ENCODE measurements at regions not wholly inside any gene's neighbourhood (a gene's known extent, or its start where the extent isn't known, plus 50 kb on each side); places are given as distances from the start of the nearest gene placed in this dataset.

- DNase-seq = no peak
These were observed 151.3 kb upstream of the IRX2 start for GRCh38 chr5:2902742-2903297.

GRCh38 chr5:2902186-2902585 lies 150.7 kb upstream of the IRX2 start:
- no peak for DNase-seq

GRCh38 chr5:2901511-2901910 lies 150.0 kb upstream of the IRX2 start:
- no peak for DNase-seq

GRCh38 chr5:2901096-2901495 lies 149.6 kb upstream of the IRX2 start:
- DNase-seq = no peak

- DNase-seq = no peak
These were observed 148.9 kb upstream of the IRX2 start for GRCh38 chr5:2900360-2900759.

GRCh38 chr5:2899311-2899710 lies 147.8 kb upstream of the IRX2 start:
- DNase-seq = no peak

GRCh38 chr5:2898661-2899060 lies 147.2 kb upstream of the IRX2 start:
- DNase-seq = no peak

GRCh38 chr5:2897276-2897961 lies 145.9 kb upstream of the IRX2 start:
- DNase-seq = no peak

GRCh38 chr5:2896371-2897275 lies 145.1 kb upstream of the IRX2 start:
- DNase-seq = no peak

- DNase-seq = no peak
These were observed 144.4 kb upstream of the IRX2 start for GRCh38 chr5:2895876-2896275.

- no peak for DNase-seq
These were observed 143.7 kb upstream of the IRX2 start for GRCh38 chr5:2895196-2895595.

GRCh38 chr5:2894736-2895135 lies 143.3 kb upstream of the IRX2 start:
- DNase-seq = no peak

GRCh38 chr5:2894316-2894715 lies 142.8 kb upstream of the IRX2 start:
- no peak for DNase-seq

GRCh38 chr5:2892466-2893000 lies 141.1 kb upstream of the IRX2 start:
- DNase-seq = no peak

- DNase-seq = no peak
These were observed 140.3 kb upstream of the IRX2 start for GRCh38 chr5:2891781-2892180.

GRCh38 chr5:2890011-2890410 lies 138.5 kb upstream of the IRX2 start:
- peak in 1 of 3 experiments; percentile 12 for DNase-seq

GRCh38 chr5:2888520-2889060 lies 137.1 kb upstream of the IRX2 start:
- no peak for DNase-seq

- no peak for DNase-seq
These were observed 136.2 kb upstream of the IRX2 start for GRCh38 chr5:2887481-2888348.

GRCh38 chr5:2886531-2886930 lies 135.1 kb upstream of the IRX2 start:
- DNase-seq = no peak

- no peak for DNase-seq
These were observed 132.3 kb upstream of the IRX2 start for GRCh38 chr5:2883771-2884170.

GRCh38 chr5:2879701-2880100 lies 128.2 kb upstream of the IRX2 start:
- DNase-seq = peak in 1 of 3 experiments; percentile 7

- DNase-seq = no peak
These were observed 126.0 kb upstream of the IRX2 start for GRCh38 chr5:2877522-2877921.

Measured in NCI-H1417 (cell line).